GM18505 (cell line): ENCODE measurements at regions not wholly inside any gene's neighbourhood (a gene's known extent, or its start where the extent isn't known, plus 50 kb on each side); places are given as distances from the start of the nearest gene placed in this dataset.

Experiments used
- ATAC-seq: cut with Tn5 transposase; IDR thresholded peaks from one replicate; pipeline ENCODE4 v1.9.1; 2021; ENCODE audit not compliant: unreplicated experiment
- POLR2A ChIP-seq: IDR thresholded peaks from 4 replicates; pipeline ENCODE4 v1.6.1; 2011; ENCODE audit warnings: borderline replicate concordance; ENCODE audit not compliant: insufficient read depth, insufficient read length; ENCODE audit errors: extremely low read depth

- no peak for TF ChIP-seq POLR2A
- ATAC-seq, result no peak
Observed at GRCh38 chr5:91906494-91906893, 523.4 kb upstream of the ARRDC3 start.

GRCh38 chr5:91906027-91906426, 522.9 kb upstream of the ARRDC3 start:
- no peak for ATAC-seq
- no peak for TF ChIP-seq POLR2A

- no peak for ATAC-seq
- TF ChIP-seq POLR2A, result no peak
Observed at GRCh38 chr5:91898898-91899297, 515.8 kb upstream of the ARRDC3 start.

GRCh38 chr5:91898019-91898418, 514.9 kb upstream of the ARRDC3 start:
- ATAC-seq, result no peak
- TF ChIP-seq POLR2A, result no peak

- no peak for ATAC-seq
- no peak for TF ChIP-seq POLR2A
Observed at GRCh38 chr5:91888810-91889209, 505.7 kb upstream of the ARRDC3 start.

GRCh38 chr5:91885291-91886265, 502.5 kb upstream of the ARRDC3 start:
- no peak for TF ChIP-seq POLR2A
- ATAC-seq, result no peak

GRCh38 chr5:91884036-91884435, 500.9 kb upstream of the ARRDC3 start:
- TF ChIP-seq POLR2A, result no peak
- no peak for ATAC-seq

GRCh38 chr5:91875196-91875779, 492.2 kb upstream of the ARRDC3 start:
- no peak for TF ChIP-seq POLR2A
- ATAC-seq, result no peak

GRCh38 chr5:91867799-91868198, 484.7 kb upstream of the ARRDC3 start:
- no peak for ATAC-seq
- TF ChIP-seq POLR2A, result no peak

GRCh38 chr5:91865915-91866314, 482.8 kb upstream of the ARRDC3 start:
- TF ChIP-seq POLR2A, result no peak
- no peak for ATAC-seq

GRCh38 chr5:91864962-91865361, 481.8 kb upstream of the ARRDC3 start:
- no peak for ATAC-seq

GRCh38 chr5:91851670-91852069, 468.6 kb upstream of the ARRDC3 start:
- no peak for TF ChIP-seq POLR2A
- ATAC-seq, result no peak

More at GRCh38 chr5:91864962-91865361, 481.8 kb upstream of the ARRDC3 start:
- no peak for TF ChIP-seq POLR2A

- no peak for TF ChIP-seq POLR2A
- ATAC-seq, result no peak
Observed at GRCh38 chr5:91850031-91850430, 466.9 kb upstream of the ARRDC3 start.

- TF ChIP-seq POLR2A, result no peak
- ATAC-seq, result no peak
Observed at GRCh38 chr5:91849069-91849468, 466.0 kb upstream of the ARRDC3 start.
